HepG2 (cell line): ENCODE measurements at regions not wholly inside any gene's neighbourhood (a gene's known extent, or its start where the extent isn't known, plus 50 kb on each side); places are given as distances from the start of the nearest gene placed in this dataset.

Experiments used
- ATAC-seq: fragments of 200-7000 bp; cut with Tn5 transposase; 3 replicates; pipeline ENCODE4 v1.9.1; 2020; ENCODE audit warnings: mild to moderate bottlenecking, moderate library complexity
- BruUV-seq: library from RNA; stranded (reverse); fragments of 400-500 nt; replicated peaks from 2 replicates; lab custom pipeline; 2021; lab: Mats Ljungman, UMichigan
- CTCF ChIA-PET: fragments of 300-600 bp; formaldehyde crosslinking; extraction: SDS; loops from one replicate; lab custom pipeline; 2021; ENCODE audit warnings: low total read pairs, inconsistent platforms, low intra/inter-chr PET ratio; lab: Yijun Ruan, JAX
- POLR2A ChIA-PET: fragments of 350-600 bp; sonication (Branson Sonifier 250); formaldehyde crosslinking; loops from one replicate; lab custom pipeline; 2020; ENCODE audit warnings: antibody characterized with exemption, inconsistent platforms; lab: Yijun Ruan, JAX
- DNase-seq: peaks from one replicate; pipeline ENCODE4 v3.0.0-alpha.2; 2015; ENCODE audit warnings: low spot score
- FAIRE-seq: peaks from 3 replicates; lab custom pipeline; 2011; peaks lifted over from hg19 to GRCh38; lab: Jason Lieb, UNC
- H2AFZ ChIP-seq: one replicate; pipeline ENCODE4 v1.6.1; 2011; ENCODE audit warnings: low read length, inconsistent platforms
- H3K27ac ChIP-seq: fragments of 300-600 bp; 3 replicates; pipeline ENCODE4 v1.8.0; 2011; ENCODE audit warnings: mixed run types, mild to moderate bottlenecking, mixed read lengths, low read length, inconsistent platforms; ENCODE audit not compliant: insufficient read depth; ENCODE audit errors: extremely low read length
- H3K27me3 ChIP-seq, 2 experiments: fragments of 200-600 bp in 1 of 2; 2 replicates in 1 of 2; 3 replicates in 1 of 2; pipeline versions ENCODE4 v1.6.0 to v1.8.0; 2011; ENCODE audit warnings: low read length in 2 of 2, mild to moderate bottlenecking in 2 of 2, moderate library complexity in 2 of 2, inconsistent platforms in 1 of 2; ENCODE audit not compliant: insufficient read depth in 2 of 2, control insufficient read depth in 1 of 2
- H3K36me3 ChIP-seq, 2 experiments: fragments of 200-600 bp in 1 of 2; replicated peaks in 1 of 2; 2 replicates in 1 of 2; 3 replicates in 1 of 2; pipeline versions ENCODE4 v1.5.1 to v1.8.0; 2011; ENCODE audit warnings: low read length in 2 of 2, inconsistent platforms in 1 of 2; ENCODE audit not compliant: insufficient read depth in 2 of 2, control insufficient read depth in 1 of 2
- H3K4me1 ChIP-seq: 2 replicates; pipeline ENCODE4 v1.5.1; 2012; ENCODE audit warnings: low read length, inconsistent platforms; ENCODE audit not compliant: insufficient read depth
- H3K4me2 ChIP-seq: 2 replicates; pipeline ENCODE4 v1.6.0; 2011; ENCODE audit warnings: low read depth, low read length, inconsistent platforms
- H3K4me3 ChIP-seq, 3 experiments: fragments of 200-600 bp in 1 of 3; sonication (generic), shearing (Covaris generic) in 1 of 3; replicated peaks in 1 of 3; 2 replicates each; pipeline ENCODE4 v1.5.1; 2011 to 2016; ENCODE audit warnings: low read length in 3 of 3, inconsistent platforms in 2 of 3, low read depth in 2 of 3, mild to moderate bottlenecking in 2 of 3, control low read depth in 1 of 3, mixed read lengths in 1 of 3; ENCODE audit not compliant: insufficient read depth in 1 of 3
- H3K79me2 ChIP-seq: one replicate; pipeline ENCODE4 v1.6.1; 2011; ENCODE audit warnings: low read length, inconsistent platforms; ENCODE audit not compliant: insufficient read depth
- H3K9ac ChIP-seq: 2 replicates; pipeline ENCODE4 v1.6.0; 2011; ENCODE audit warnings: mild to moderate bottlenecking, low read depth, low read length, inconsistent platforms; ENCODE audit not compliant: insufficient read depth
- H3K9me3 ChIP-seq: 2 replicates; pipeline ENCODE4 v1.5.1; 2012; ENCODE audit warnings: mild to moderate bottlenecking, low read length
- H4K20me1 ChIP-seq: 2 replicates; pipeline ENCODE4 v1.6.0; 2011; ENCODE audit warnings: inconsistent platforms, mild to moderate bottlenecking, low read length, moderate library complexity; ENCODE audit not compliant: insufficient read depth
- FOXP1 ChIP-seq, 2 experiments: fragments of 450-650 bp in 1 of 2; IDR thresholded peaks; 2 replicates each; pipeline ENCODE4 v1.6.1; 2017 to 2018; ENCODE audit warnings: antibody characterized with exemption in 1 of 2
- MAFF ChIP-seq: IDR thresholded peaks from 2 replicates; pipeline ENCODE4 v1.6.1; 2011; ENCODE audit warnings: low read depth, low read length, improper control_type of control experiment
- MAFK ChIP-seq, 2 experiments: IDR thresholded peaks in 1 of 2; conservative IDR thresholded peaks in 1 of 2; 2 replicates each; pipeline ENCODE4 v1.6.1; 2011; ENCODE audit warnings: improper control_type of control experiment in 2 of 2, low read length in 2 of 2
- NR2F1 ChIP-seq, 2 experiments: fragments of 450-650 bp in 1 of 2; formaldehyde crosslinking in 1 of 2; IDR thresholded peaks; 2 replicates each; pipeline versions ENCODE4 v1.5.0 to v1.6.1; 2016 to 2020; ENCODE audit warnings: mild to moderate bottlenecking in 1 of 2, missing compliant biosample characterization in 1 of 2, missing genetic modification reagents in 1 of 2, moderate library complexity in 1 of 2
- RBAK ChIP-seq: sonication (generic); formaldehyde crosslinking; IDR thresholded peaks from 2 replicates; pipeline ENCODE4 v1.5.1; 2020; ENCODE audit warnings: mild to moderate bottlenecking, missing genetic modification reagents
- ZBTB7A ChIP-seq: sonication (generic); formaldehyde crosslinking; IDR thresholded peaks from 2 replicates; pipeline ENCODE4 v1.8.0; 2022; ENCODE audit warnings: mild to moderate bottlenecking, missing genetic modification reagents
- ZKSCAN5 ChIP-seq: sonication (generic); formaldehyde crosslinking; IDR thresholded peaks from 2 replicates; pipeline ENCODE4 v1.5.1; 2020; ENCODE audit warnings: mild to moderate bottlenecking, missing genetic modification reagents
- ZNF260 ChIP-seq: sonication (generic); formaldehyde crosslinking; IDR thresholded peaks from 2 replicates; pipeline ENCODE4 v1.4.0; 2020; ENCODE audit warnings: missing genetic modification reagents, low read depth, mild to moderate bottlenecking, borderline replicate concordance
- ZNF660 ChIP-seq: sonication (generic); formaldehyde crosslinking; IDR thresholded peaks from 2 replicates; pipeline ENCODE4 v1.5.1; 2020; ENCODE audit warnings: mild to moderate bottlenecking, low read depth, missing genetic modification reagents, borderline replicate concordance
- ZNF780A ChIP-seq: sonication (generic); formaldehyde crosslinking; IDR thresholded peaks from 2 replicates; pipeline ENCODE4 v1.8.0; 2022; ENCODE audit warnings: mild to moderate bottlenecking, missing genetic modification reagents, moderate library complexity
- ZNF792 ChIP-seq: IDR thresholded peaks from 2 replicates; pipeline ENCODE4 v1.6.1; 2016
- ZNF800 ChIP-seq: sonication (generic); formaldehyde crosslinking; IDR thresholded peaks from 2 replicates; pipeline ENCODE4 v1.4.0; 2020; ENCODE audit warnings: missing genetic modification reagents
- WGBS: methylation state at CpG from one replicate; pipeline ENCODE4 v1.1.6; 2017; ENCODE audit warnings: low lambda C conversion rate; 5-methylcytosine and 5-hydroxymethylcytosine counted together
- in situ Hi-C: cut with HindIII; loops from 2 replicates; pipeline ENCODE4 v1.10.0; 2017; ENCODE audit warnings: low pct_unique_long_range_greater_than_20kb; ENCODE audit not compliant: extremely low pct_ligation_motif_present
- intact Hi-C: fragments of 100-400 bp; cut with micrococcal nuclease; formaldehyde crosslinking; loops from one replicate; pipeline ENCODE4 v1.10.0; 2022; ENCODE audit not compliant: unreplicated experiment

DNA sequence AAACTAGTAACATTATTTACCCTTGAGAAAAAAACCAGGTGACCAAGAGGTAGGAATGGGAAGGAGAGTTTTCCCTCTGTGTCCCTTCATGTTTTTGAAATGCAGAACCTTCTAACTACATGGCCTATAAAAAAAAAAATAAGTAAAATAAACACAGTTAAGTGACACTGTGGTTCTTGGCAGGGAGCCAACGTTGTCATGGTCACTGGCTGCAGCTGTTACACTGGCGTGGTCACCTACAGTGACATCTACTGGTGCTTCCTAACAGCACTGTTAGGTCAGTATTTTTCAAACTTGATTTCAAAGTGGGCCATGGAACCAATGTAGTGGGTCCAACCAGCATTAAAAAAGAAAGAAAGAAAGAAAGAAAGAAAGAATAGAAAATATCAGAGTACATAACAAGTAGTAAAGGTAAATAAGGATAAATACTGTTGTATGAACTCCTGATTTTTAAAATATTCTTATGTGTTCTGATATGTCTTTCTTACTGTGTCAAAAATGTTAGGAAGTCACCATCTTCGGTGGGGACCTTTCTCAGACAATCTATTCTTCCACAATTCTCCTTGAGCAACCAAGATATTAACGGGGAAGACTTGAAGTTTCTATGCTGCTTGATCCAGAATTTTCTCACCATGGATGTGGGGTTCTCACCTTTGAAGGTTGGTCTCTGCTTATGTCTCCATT is 59.1 kb upstream of the PJA2 start (continued):
- TF ChIP-seq RBAK (CRISPR knock-in tag) (no peak), ZKSCAN5 (no peak), ZNF780A (CRISPR knock-in tag) (no peak), ZNF660 (CRISPR knock-in tag) (no peak)

DNA sequence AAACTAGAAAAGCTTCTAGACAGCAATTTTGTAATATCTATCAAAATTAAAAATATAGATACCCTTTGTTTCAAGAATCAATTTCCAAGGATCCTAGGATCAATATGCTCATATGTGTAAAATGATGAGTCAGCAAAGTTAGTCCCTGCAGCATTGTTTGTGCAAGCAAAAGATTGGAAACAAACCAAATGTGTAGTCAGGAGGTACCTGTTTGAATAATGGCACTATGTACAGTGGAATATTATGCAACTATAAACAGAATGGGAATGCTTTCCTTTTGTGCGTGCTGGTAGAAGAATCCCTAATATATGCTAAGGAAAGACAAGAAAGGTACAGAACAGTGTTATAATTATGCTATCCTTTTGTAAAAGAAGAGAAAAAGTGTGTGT is 58.5 kb upstream of the PJA2 start:
- no peaks in the 10 kb centered on the region for H3K27me3 ChIP-seq
- TF ChIP-seq MAFF, result peak; percentile 100
- TF ChIP-seq NR2F1 (CRISPR knock-in tag; IDR thresholded peaks at IDR 0.05), result no peak
- peak; percentile 76; the same call in 1 of the 2 replicates for TF ChIP-seq ZNF260
- no peak for TF ChIP-seq ZBTB7A
- TF ChIP-seq ZNF800, result no peak
- peak; percentile 99 to 100 for TF ChIP-seq MAFK (conservative IDR thresholded peaks at IDR 0.05 in 1 of 2, IDR thresholded peaks at IDR 0.05 in 1 of 2; ENCODE audit: low read length in 2 of 2)
- no peak for TF ChIP-seq FOXP1 (IDR thresholded peaks at IDR 0.05)
- TF ChIP-seq FOXP1 (CRISPR knock-in tag; IDR thresholded peaks at IDR 0.05), result peak; percentile 8; the same call in 1 of the 2 replicates
- TF ChIP-seq ZNF792 (CRISPR knock-in tag), result 0 out of 2 replicates have a peak, but pooled peaks have one; percentile 0
- peak overlapping the region; percentile 41 for H3K4me2 ChIP-seq
- no peaks in the 10 kb centered on the region for H3K9me3 ChIP-seq
- DNase-seq, result no peak
- 33% methylated on average over 1 of the region's 1 CpG for WGBS
- peak; percentile 27; the same call in 1 of the 3 replicates for ATAC-seq
- FAIRE-seq, result no peak
- ChIA-PET POLR2A (no interaction called here), CTCF (interaction anchor here (1.1 to 1.4 kb wide), 2 partner anchors 544 to 787 kb away, joined by 4 to 5 read pairs; no protein-coding TSS in a partner anchor)
- H3K4me1 ChIP-seq, result peaks cover 7% of the 10 kb centered on the region
- no peak overlapping the region for H2AFZ ChIP-seq
- H4K20me1 ChIP-seq, result no peaks in the 10 kb centered on the region
- in situ Hi-C loops (no loop called here), intact Hi-C loops (loop anchor here (1.0 to 10.0 kb wide), 6 partner anchors 56 to 826 kb away; no protein-coding TSS in a partner anchor)
- H3K27ac ChIP-seq, result no peak overlapping the region
- no peak overlapping the region for H3K4me3 ChIP-seq
- H3K79me2 ChIP-seq, result no peaks in the 10 kb centered on the region
- no peaks in the 10 kb centered on the region for H3K36me3 ChIP-seq
- no peak overlapping the region for H3K9ac ChIP-seq
- no TSS peak for BruUV-seq
